ENCODE measurements at regions not wholly inside any gene's neighbourhood (a gene's known extent, or its start where the extent isn't known, plus 50 kb on each side); places are given as distances from the start of the nearest gene placed in this dataset.

DNA sequence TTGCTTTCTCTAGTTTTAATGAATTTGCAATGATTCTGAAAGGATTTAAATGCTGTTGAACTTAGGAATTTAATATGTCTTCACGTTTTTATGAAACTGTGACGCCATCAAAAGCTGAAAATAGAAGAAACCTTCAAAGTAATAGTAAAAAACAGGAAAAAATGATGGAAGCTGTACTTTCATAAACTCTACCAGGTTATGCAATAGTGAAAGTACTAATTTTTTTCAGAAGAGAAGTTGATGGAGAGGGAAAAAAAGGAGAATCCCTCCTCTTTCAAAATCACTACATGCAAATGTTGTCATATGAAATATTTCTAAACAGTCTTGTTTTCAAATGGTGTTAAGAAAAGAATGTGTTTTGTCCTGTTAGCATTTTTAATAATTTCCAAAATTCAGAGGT lies 73.6 kb downstream of the ZNF330 start:
- TF ChIP-seq CHD2 (IDR thresholded peaks at IDR 0.05; ENCODE audit: low read length, partially characterized antibody), result no peak
- TF ChIP-seq, protein P1, sequence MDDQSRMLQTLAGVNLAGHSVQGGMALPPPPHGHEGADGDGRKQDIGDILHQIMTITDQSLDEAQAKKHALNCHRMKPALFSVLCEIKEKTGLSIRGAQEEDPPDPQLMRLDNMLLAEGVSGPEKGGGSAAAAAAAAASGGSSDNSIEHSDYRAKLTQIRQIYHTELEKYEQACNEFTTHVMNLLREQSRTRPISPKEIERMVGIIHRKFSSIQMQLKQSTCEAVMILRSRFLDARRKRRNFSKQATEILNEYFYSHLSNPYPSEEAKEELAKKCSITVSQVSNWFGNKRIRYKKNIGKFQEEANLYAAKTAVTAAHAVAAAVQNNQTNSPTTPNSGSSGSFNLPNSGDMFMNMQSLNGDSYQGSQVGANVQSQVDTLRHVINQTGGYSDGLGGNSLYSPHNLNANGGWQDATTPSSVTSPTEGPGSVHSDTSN (IDR thresholded peaks at IDR 0.05), result no peak
- TF ChIP-seq, protein P2, sequence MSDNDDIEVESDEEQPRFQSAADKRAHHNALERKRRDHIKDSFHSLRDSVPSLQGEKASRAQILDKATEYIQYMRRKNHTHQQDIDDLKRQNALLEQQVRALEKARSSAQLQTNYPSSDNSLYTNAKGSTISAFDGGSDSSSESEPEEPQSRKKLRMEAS (IDR thresholded peaks at IDR 0.05), result no peak
- TF ChIP-seq, protein P3, sequence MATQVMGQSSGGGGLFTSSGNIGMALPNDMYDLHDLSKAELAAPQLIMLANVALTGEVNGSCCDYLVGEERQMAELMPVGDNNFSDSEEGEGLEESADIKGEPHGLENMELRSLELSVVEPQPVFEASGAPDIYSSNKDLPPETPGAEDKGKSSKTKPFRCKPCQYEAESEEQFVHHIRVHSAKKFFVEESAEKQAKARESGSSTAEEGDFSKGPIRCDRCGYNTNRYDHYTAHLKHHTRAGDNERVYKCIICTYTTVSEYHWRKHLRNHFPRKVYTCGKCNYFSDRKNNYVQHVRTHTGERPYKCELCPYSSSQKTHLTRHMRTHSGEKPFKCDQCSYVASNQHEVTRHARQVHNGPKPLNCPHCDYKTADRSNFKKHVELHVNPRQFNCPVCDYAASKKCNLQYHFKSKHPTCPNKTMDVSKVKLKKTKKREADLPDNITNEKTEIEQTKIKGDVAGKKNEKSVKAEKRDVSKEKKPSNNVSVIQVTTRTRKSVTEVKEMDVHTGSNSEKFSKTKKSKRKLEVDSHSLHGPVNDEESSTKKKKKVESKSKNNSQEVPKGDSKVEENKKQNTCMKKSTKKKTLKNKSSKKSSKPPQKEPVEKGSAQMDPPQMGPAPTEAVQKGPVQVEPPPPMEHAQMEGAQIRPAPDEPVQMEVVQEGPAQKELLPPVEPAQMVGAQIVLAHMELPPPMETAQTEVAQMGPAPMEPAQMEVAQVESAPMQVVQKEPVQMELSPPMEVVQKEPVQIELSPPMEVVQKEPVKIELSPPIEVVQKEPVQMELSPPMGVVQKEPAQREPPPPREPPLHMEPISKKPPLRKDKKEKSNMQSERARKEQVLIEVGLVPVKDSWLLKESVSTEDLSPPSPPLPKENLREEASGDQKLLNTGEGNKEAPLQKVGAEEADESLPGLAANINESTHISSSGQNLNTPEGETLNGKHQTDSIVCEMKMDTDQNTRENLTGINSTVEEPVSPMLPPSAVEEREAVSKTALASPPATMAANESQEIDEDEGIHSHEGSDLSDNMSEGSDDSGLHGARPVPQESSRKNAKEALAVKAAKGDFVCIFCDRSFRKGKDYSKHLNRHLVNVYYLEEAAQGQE (IDR thresholded peaks at IDR 0.05), result no peak
- TF ChIP-seq TP53 (CRISPR knock-in tag; IDR thresholded peaks at IDR 0.05), result no peak
- TF ChIP-seq BHLHE40 (IDR thresholded peaks at IDR 0.05; ENCODE audit: low read depth, low read length), result no peak
- TF ChIP-seq, protein P4, sequence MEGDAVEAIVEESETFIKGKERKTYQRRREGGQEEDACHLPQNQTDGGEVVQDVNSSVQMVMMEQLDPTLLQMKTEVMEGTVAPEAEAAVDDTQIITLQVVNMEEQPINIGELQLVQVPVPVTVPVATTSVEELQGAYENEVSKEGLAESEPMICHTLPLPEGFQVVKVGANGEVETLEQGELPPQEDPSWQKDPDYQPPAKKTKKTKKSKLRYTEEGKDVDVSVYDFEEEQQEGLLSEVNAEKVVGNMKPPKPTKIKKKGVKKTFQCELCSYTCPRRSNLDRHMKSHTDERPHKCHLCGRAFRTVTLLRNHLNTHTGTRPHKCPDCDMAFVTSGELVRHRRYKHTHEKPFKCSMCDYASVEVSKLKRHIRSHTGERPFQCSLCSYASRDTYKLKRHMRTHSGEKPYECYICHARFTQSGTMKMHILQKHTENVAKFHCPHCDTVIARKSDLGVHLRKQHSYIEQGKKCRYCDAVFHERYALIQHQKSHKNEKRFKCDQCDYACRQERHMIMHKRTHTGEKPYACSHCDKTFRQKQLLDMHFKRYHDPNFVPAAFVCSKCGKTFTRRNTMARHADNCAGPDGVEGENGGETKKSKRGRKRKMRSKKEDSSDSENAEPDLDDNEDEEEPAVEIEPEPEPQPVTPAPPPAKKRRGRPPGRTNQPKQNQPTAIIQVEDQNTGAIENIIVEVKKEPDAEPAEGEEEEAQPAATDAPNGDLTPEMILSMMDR (IDR thresholded peaks at IDR 0.05), result no peak
- TF ChIP-seq HOXB5 (CRISPR knock-in tag; IDR thresholded peaks at IDR 0.05), result no peak
